ENCODE measurements at regions not wholly inside any gene's neighbourhood (a gene's known extent, or its start where the extent isn't known, plus 50 kb on each side); places are given as distances from the start of the nearest gene placed in this dataset.

DNA sequence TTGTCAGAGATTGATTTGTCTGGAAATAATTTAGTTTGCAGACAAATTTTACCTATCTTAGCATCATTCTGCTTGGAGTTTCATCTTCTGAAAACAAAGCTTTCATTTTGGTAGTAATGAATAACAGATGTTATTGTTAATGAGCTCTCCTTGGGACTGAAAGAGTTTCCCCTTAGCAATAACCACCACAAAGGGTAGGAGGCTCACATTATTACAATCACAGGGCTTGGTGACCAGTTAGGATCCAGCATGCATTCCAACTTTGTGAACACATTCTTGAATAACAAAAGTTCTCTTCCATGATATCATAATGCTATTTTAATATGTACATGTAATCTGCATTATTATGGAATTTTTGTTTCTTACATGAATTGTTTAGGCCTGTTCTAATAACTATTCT lies 148.8 kb upstream of the VWC2 start:
- H3K27ac ChIP-seq: no peak overlapping the region
- H3K36me3 ChIP-seq: no peaks in the 10 kb centered on the region
- no peaks in the 10 kb centered on the region for H3K4me1 ChIP-seq
- no peaks in the 10 kb centered on the region for H3K27me3 ChIP-seq (replicated peaks in 1 of 7)
- intact Hi-C loops (cut with DNase I; ENCODE audit: low total_unique reads): no loop called here
- H3K9me3 ChIP-seq: peaks cover 0 to 26% (median 19%) of the 10 kb centered on the region in 8 donors
- no peak for DNase-seq
- H3K4me3 ChIP-seq: no peak overlapping the region
- TF ChIP-seq POLR2AphosphoS5 (IDR thresholded peaks at IDR 0.05) (no peak), POLR2A (IDR thresholded peaks at IDR 0.05) (no peak), CTCF (IDR thresholded peaks at IDR 0.05 in 8 of 11, conservative IDR thresholded peaks at IDR 0.05 in 3 of 11) (no peak)

DNA sequence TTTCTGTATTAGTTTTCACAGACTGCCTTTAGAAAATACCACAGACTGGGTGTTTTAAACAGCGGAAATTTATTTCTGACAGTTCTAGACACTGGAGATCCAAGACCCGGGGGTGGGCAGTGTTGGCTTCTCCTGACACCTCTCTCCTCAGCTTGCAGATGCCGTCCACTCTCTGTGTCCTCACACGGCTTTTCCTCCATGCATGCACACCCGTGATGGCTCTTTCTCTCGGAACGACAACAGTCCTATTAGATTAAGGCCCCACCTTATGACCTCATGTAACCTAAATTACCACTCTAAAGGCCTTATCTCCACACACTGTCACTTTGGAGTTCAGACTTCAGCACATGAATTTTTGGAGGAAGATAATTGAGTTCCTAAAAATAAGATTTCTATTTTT lies 142.9 kb upstream of the VWC2 start:
- Histone ChIP-seq H3K36me3 (no peaks in the 10 kb centered on the region), H3K4me3 (no peak overlapping the region), H3K9me3 (no peaks in the 10 kb centered on the region), H3K27me3 (replicated peaks in 1 of 7) (no peaks in the 10 kb centered on the region), H3K27ac (no peak overlapping the region), H3K4me1 (no peaks in the 10 kb centered on the region)
- WGBS, 5 donors: 79 to 90% (median 89%) methylated on average over 7 of the region's 7 CpGs
- no peak for DNase-seq
- TF ChIP-seq POLR2AphosphoS5 (IDR thresholded peaks at IDR 0.05) (no peak), POLR2A (IDR thresholded peaks at IDR 0.05) (no peak), CTCF (IDR thresholded peaks at IDR 0.05 in 8 of 11, conservative IDR thresholded peaks at IDR 0.05 in 3 of 11) (no peak)
- intact Hi-C loops (cut with DNase I; ENCODE audit: low total_unique reads): no loop called here

DNA sequence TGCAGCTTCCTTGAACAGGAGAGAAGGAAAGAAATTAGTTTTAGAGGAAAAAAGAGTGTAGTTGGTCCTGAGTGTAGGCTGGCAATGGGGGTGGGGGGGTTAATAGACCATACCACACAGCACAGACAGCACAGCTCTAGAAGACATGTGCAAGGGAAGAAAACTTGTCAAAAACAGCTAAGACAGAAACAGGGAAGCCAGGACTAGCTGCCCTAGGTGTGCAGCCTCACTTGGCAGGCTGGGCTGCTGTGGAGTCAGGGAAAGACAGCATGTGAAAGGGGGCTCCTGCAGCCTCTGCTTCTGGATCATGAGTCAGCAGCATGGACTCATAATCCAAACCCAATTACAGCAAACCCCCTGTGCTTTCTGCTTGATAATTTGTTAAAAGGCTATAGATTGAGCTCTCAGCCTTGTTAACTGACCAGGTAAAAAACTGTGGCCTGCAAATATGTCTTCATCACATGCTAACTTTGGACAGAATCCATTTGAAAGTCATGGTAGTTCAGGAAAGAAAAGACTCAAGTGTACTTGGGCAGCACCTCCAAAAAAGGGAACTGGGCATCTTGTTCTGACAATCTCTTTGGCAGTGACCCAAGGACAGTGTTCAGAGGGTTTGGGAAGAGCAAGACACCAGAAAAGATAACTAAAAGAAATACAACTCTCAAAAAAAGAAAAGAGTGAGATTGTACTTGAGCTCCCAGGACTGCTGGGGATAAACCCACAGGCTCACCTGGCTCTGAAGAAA lies 142.2 kb upstream of the VWC2 start:
- Histone ChIP-seq H3K36me3 (no peaks in the 10 kb centered on the region), H3K27me3 (replicated peaks in 1 of 7) (no peaks in the 10 kb centered on the region), H3K9me3 (no peaks in the 10 kb centered on the region), H3K4me1 (no peaks in the 10 kb centered on the region), H3K27ac (no peak overlapping the region), H3K4me3 (no peak overlapping the region)
- TF ChIP-seq CTCF (IDR thresholded peaks at IDR 0.05 in 8 of 11, conservative IDR thresholded peaks at IDR 0.05 in 3 of 11) (no peak), POLR2AphosphoS5 (IDR thresholded peaks at IDR 0.05) (no peak), POLR2A (IDR thresholded peaks at IDR 0.05) (no peak)
- intact Hi-C loops (cut with DNase I; ENCODE audit: low total_unique reads): no loop called here
- no peak for DNase-seq

DNA sequence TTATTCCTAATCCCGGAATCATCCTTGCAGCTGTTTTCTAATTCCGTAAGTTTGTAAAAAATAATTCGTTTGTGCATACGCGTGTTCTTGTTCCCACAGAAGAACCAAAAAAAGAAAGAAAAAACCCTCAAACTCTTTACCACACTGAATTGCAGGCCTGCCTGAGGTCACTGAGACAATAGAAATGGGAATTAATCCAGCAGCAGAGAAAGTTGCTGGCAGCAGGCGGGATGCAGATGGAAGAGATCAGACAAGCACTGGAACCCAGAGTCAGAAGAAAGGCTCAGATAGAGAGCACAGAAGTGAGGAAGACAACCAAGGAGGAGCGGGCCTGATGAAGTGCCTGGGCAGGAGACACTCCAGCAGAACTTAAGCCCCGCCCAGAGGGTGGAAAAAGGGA lies 141.5 kb upstream of the VWC2 start:
- H3K36me3 ChIP-seq: no peaks in the 10 kb centered on the region
- no peak for DNase-seq
- H3K27me3 ChIP-seq (replicated peaks in 1 of 7): no peaks in the 10 kb centered on the region
- no peaks in the 10 kb centered on the region for H3K9me3 ChIP-seq
- no peak overlapping the region for H3K27ac ChIP-seq
- TF ChIP-seq POLR2AphosphoS5 (IDR thresholded peaks at IDR 0.05) (no peak), CTCF (IDR thresholded peaks at IDR 0.05 in 8 of 11, conservative IDR thresholded peaks at IDR 0.05 in 3 of 11) (no peak), POLR2A (IDR thresholded peaks at IDR 0.05) (no peak)
- H3K4me1 ChIP-seq: no peaks in the 10 kb centered on the region
- intact Hi-C loops (cut with DNase I; ENCODE audit: low total_unique reads): no loop called here
- WGBS, 5 donors: 68 to 90% (median 77%) methylated on average over 7 to 8 of the region's 8 CpGs
- H3K4me3 ChIP-seq: no peak overlapping the region

All from spleen (tissue), 11 donors.